ENCODE measurements at regions not wholly inside any gene's neighbourhood (a gene's known extent, or its start where the extent isn't known, plus 50 kb on each side); places are given as distances from the start of the nearest gene placed in this dataset.

GRCh38 chr16:48452991-48453760 lies 68.0 kb upstream of the SIAH1 start:
- no peak for TF ChIP-seq CTCF (conservative IDR thresholded peaks at IDR 0.05; ENCODE audit: low read depth, low read length)
- no peak for TF ChIP-seq EZH2 (IDR thresholded peaks at IDR 0.05; ENCODE audit: borderline replicate concordance, low read depth, low read length, poor library complexity, severe bottlenecking)
